ENCODE measurements at regions not wholly inside any gene's neighbourhood (a gene's known extent, or its start where the extent isn't known, plus 50 kb on each side); places are given as distances from the start of the nearest gene placed in this dataset.

- no peaks in the 10 kb centered on the region for H3K36me3 ChIP-seq
- no peaks in the 10 kb centered on the region for H3K4me1 ChIP-seq
- H3K4me3 ChIP-seq = no peak overlapping the region
- no peaks in the 10 kb centered on the region for H3K9me3 ChIP-seq
- no peaks in the 10 kb centered on the region for H3K27me3 ChIP-seq
- DNase-seq (ENCODE audit: low spot score) = no peak
- H3K27ac ChIP-seq = no peak overlapping the region
- TF ChIP-seq CTCF (IDR thresholded peaks at IDR 0.05) = no peak
Measured at GRCh38 chr15:99895956-99896311, 162.7 kb upstream of the LYSMD4 start.

- Histone ChIP-seq H3K27me3 (no peaks in the 10 kb centered on the region), H3K27ac (no peak overlapping the region), H3K36me3 (no peaks in the 10 kb centered on the region), H3K9me3 (no peaks in the 10 kb centered on the region), H3K4me3 (no peak overlapping the region), H3K4me1 (no peaks in the 10 kb centered on the region)
- TF ChIP-seq CTCF (IDR thresholded peaks at IDR 0.05) = no peak
- no peak for DNase-seq (ENCODE audit: low spot score)
Measured at GRCh38 chr15:99895189-99895955, 162.1 kb upstream of the LYSMD4 start.

GRCh38 chr15:99878835-99879234 is 145.6 kb upstream of the LYSMD4 start:
- Histone ChIP-seq H3K4me1 (no peaks in the 10 kb centered on the region), H3K9me3 (no peaks in the 10 kb centered on the region), H3K27me3 (no peaks in the 10 kb centered on the region), H3K36me3 (no peaks in the 10 kb centered on the region), H3K27ac (no peak overlapping the region), H3K4me3 (no peak overlapping the region)
- DNase-seq (ENCODE audit: low spot score) = no peak
- TF ChIP-seq CTCF (IDR thresholded peaks at IDR 0.05) = no peak

DNA sequence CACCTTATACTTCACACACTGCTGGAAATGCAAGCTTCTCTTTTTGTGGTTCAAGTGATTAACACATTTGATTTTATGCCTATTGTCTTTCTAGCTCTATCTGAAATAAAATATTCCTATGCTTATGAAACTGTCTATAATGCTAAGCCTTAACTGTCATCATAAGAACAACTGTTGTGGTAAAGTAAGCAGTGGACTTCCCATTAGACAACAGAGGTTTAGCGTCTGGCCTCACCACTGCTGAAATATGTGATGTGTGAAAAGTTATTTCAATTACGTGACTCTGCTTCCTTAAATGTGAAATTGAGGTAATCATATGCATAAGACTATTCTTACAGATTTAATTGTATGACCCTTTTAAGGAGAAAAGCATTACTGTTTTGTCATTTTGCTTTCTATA is 140.2 kb upstream of the LYSMD4 start:
- H3K27ac ChIP-seq = no peak overlapping the region
- no peaks in the 10 kb centered on the region for H3K36me3 ChIP-seq
- DNase-seq (ENCODE audit: low spot score) = no peak
- no peak overlapping the region for H3K4me3 ChIP-seq
- H3K4me1 ChIP-seq = no peaks in the 10 kb centered on the region
- H3K27me3 ChIP-seq = no peaks in the 10 kb centered on the region
- TF ChIP-seq CTCF (IDR thresholded peaks at IDR 0.05) = no peak
- H3K9me3 ChIP-seq = no peaks in the 10 kb centered on the region

- no peaks in the 10 kb centered on the region for H3K36me3 ChIP-seq
- no peaks in the 10 kb centered on the region for H3K4me1 ChIP-seq
- no peaks in the 10 kb centered on the region for H3K9me3 ChIP-seq
- no peak overlapping the region for H3K4me3 ChIP-seq
- no peak for TF ChIP-seq CTCF (IDR thresholded peaks at IDR 0.05)
- DNase-seq (ENCODE audit: low spot score) = no peak
- no peaks in the 10 kb centered on the region for H3K27me3 ChIP-seq
- no peak overlapping the region for H3K27ac ChIP-seq
Measured at GRCh38 chr15:99863550-99864198, 130.4 kb upstream of the LYSMD4 start.

All from right atrium auricular region (tissue), 2 donors.